HG02840 (cell line): ENCODE measurements at regions not wholly inside any gene's neighbourhood (a gene's known extent, or its start where the extent isn't known, plus 50 kb on each side); places are given as distances from the start of the nearest gene placed in this dataset.
"Not testable (repeated sequence)": the region's sequence is repeated elsewhere in the genome, so short reads cannot be mapped to it uniquely, and the experiment has no call there.

Experiments
- ATAC-seq: cut with Tn5 transposase; IDR thresholded peaks from one replicate; pipeline ENCODE4 v1.9.1; 2021; ENCODE audit warnings: mild to moderate bottlenecking, moderate library complexity, moderate number of reproducible peaks; ENCODE audit not compliant: unreplicated experiment, low FRiP score

DNA sequence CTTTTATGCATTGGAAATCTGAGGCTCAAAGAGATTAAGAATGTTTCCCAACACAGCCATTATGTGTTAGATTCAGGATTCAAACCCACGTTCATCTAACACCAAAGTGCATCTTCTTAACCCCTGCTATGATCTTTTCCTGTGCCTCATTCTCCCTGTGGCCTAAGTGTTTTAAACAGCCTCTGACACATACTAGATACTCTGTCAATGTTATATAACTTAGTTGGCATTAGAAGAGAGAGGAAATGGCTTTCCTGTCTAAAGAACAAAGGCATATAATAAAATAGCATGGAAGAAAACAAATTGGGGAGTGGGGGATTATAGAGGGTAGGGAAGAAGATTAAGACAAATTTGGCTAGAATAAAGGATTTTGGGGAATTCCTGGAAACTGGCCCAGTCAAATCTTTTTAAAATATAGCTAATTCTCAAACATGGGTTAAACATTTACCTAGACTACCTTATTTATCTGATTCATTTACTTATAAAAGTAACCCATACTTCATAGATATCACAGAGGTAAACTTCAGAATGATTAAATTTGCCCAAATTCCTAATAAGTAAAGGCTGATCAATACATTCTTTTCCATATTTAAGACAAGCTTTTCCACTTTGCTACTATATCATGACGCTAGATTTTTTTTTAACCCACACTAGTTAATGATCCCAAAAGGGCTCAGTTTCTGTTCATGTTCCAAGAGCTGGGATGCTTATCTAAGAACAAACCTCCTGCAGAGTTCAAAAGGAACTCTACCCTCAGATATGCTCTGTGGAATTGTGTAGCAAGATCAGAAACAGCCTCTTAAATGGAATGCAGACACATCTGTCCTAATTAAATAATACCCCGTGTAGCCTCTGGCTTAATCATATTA lies 122.9 kb upstream of the PTPRG start:
- ATAC-seq, result no peak

DNA sequence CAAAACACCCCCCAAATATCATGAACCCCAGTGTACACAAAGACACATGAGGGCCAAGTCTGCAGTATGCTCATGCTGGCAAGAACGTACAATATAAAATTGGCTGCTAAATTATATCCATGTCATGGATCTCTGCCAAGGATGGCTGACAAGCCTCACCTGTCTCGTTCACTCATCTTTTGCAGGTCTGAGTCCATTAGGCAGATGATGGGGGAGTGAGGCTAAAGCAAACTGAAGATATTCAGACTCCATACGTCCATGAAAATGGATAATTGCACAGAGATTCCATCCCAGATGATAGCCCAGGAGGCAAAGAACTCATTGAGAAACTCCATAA lies 122.3 kb upstream of the PTPRG start:
- no peak for ATAC-seq

DNA sequence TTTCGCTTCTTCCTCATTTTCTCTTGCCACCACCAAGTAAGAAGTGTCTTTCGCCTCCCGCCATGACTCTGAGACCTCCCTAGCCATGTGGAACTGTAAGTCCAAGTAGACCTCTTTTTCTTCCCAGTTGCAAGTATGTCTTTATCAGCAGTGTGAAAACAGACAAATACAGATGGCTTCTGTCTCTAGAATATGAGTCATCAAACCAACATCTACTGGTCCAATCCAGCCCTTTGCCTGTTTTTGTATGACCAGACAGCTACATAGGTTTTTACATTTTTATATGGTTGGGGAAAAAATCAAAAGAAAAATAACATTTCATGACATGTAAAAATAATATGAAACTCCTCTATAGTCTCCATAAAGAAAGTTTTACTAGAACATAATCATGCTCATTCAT lies 118.7 kb upstream of the PTPRG start:
- no peak for ATAC-seq

DNA sequence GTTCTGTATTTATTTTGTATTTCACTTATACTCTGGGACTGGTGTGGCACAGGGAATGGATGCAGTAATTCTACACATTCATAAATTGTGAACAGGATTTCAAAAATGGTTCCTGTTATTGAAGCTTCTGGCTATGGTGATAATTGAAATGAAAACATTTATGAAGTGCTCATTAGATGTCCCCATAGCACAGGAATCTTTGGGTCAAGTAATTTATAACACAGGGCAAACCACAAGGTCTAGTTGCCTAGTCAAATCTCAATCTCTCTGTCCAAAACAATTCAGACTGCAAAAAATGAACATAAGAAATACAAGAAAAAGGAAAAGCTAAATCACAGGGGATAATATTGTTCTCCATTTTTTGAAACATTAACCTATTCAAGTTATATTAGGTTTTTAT lies 117.5 kb upstream of the PTPRG start:
- ATAC-seq, result no peak

DNA sequence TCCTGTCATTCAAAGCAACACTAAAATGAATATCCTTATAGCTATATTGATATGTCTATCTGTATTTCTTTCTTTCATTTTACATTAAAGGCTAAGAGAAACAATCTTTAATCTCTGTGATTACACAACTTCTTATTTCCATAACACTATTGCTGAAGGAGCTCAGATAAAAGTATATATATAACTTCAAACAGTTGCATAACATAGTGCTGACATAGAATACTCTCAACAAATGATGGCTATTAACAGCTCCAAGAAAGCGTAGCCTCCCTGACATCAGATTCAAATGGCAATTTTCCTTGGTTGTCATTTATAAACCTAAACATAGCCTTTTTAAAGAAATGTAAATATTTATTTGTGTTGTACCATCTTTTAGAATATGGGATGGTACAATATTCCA lies 116.6 kb upstream of the PTPRG start:
- no peak for ATAC-seq

DNA sequence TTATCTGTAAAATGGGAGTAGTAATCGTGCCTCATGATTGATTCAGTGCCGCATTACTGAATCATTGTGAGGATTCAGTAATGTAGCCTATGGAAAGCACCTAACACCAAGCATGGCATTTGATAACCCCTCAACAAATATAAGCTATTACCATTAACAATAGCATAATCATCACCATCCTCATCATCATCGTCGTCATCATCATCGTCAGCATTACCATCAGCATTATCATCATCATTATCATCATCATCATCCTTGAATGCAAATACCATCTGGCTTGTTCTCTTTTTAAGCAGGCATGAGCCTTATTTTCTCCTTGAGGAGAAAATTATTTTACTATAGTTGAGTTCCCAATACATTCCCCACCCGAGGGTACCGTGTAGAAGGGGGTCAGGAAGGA lies 115.4 kb upstream of the PTPRG start:
- ATAC-seq, result no peak

DNA sequence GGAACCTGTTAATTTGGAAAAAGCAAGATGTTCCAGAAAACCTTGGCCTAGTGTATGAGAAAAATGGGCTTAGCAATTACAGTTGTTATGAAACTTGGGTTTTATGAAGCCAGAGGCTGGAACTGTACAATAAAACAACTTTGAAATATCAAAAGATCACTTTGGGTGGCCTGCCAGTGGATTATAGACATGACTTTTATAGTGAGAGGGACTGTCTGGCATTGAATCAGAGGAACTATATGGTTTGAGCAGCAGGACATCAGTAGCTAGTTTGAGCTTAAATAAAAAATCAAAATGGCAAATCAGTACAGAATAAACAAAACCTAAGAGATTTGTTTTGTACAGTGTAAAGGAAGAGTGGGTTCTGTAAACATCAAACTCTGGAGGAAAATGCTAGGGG lies 115.0 kb upstream of the PTPRG start:
- no peak for ATAC-seq

DNA sequence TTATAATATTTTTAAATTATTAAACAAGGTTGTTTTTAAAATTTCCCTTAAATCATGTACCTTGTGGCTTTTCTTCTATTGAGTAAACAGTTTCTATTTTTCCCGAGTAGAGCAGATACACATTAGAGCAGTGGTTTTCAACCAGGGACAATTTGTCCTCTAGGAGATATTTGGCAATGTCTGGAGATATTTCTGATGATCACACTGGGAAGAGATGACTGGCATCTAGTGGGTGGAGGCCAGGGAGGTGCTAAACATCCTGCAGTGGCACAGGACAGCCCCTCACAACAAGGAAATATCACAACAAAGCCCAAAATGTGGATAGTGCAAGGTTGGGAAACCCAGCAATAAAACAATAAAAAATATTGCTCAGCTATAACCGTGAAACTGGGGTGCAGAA lies 113.0 kb upstream of the PTPRG start:
- ATAC-seq, result no peak

DNA sequence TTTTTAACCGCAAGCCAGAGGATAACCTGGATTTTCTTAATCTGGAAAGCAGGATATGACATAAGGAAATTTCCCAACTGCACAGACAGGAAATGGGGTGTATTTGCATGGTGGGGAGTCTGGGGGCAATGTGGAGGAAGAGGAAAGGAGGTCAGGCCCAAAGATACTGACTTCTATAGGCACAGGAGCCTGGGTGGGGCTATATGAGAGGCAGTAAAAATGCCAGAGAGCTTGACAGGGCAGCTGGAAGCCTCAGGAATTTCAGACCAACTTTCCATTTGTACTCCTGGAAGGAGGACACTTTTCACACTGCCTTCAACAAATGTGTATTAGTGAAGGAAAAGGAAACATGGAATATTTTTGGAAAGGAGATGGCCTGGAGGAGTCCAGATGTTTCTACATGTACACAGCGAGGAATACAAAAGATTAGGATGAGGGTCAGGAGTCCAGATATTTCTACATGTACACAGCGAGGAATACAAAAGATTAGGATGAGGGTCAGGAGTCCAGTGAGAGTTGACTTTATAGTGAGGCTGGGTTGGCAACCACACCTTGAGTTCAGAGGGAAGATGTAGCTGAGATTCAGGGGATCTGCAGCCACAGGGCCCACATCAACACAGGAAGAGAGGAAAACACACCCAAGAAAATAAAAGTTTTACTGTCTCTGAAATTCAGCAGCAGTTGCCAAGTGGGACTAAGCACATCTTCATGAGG lies 111.9 kb upstream of the PTPRG start:
- ATAC-seq, result no peak

DNA sequence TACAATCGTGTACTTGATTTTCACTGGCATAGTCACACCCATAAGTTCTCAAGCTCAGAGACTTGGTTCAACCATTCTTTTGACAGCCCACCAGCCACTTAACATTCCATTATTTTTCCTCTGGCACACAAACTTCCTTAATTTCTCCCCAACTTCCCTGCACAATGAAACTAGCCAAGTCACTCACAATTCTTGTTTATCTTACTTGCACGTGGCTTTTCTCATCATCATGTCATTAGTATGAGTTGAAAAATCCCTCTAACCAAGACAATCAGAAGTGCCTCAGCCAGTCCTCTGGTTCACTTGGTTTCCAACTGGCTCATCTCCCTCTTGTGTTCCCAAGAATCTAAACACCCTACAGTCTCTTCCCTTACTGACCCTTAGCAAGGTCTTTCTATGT lies 110.5 kb upstream of the PTPRG start:
- ATAC-seq, result no peak

DNA sequence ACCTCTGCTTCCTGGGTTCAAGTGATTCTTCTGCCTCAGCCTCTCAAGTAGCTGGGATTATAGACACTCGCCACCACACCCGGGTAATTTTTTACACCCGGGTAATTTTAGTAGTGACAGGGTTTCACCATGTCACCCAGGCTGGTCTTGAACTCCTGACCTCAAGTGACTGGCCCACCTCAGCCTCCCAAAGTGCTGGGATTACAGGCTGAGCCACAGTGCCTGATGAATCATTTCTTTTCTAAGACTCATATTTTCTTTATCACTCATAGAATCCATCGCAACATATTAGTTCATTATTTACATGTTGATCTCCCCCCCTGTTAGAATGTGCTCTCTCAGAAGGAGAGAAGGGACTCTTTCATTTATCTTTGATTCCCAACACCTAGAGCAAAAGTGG lies 109.5 kb upstream of the PTPRG start:
- ATAC-seq, result no peak

DNA sequence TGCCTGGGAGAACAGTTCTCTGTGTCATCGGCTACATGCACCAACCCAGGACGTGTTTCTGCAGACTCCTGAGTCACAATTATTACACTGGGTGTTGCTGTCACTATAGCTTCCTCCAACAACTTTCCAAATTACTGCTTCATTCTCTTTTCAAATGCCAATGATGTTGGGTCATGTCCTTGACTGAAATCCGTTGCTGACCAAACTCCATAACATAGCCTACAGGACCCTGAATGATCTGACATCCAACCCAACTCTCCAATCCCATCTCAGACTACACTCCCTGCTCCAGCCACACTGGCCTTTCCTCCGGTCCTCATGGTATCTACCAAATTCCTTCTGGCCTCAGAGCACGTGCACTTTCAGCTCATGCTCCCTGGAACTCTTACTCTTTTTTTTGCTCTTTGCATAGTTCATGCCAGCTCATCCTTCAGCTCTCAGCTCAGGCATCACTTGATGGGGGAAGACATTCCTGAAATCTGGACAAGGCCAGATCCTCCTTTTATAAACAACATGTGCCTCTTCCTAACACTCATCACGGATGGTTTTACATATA lies 108.8 kb upstream of the PTPRG start:
- no peak for ATAC-seq

DNA sequence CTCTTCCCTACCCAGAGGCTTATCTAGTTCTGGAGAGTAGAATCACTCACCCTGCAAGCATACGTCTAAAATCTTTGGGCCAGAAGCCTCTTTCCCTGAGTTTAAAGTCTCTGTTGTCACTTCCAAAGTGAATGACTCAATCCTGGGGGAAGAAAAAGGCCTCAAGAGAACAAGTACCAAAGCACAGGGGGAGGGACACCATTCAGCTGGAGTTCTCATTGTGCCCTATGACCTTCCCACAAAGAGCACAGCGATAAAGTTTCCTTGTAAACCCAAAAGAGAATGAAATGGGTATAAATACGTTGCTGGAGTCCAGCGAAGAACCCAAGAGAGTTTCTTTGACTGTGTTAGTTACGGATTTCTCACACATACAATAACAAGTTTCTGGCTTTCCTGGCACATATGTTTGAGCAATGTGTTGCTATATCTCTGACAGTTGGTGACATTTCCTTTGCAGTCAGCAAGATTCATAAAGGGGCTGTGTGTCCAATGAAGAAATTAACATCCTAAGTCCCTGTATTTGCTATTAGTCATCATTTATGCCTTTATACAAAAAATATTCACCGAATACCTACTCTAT lies 107.3 kb upstream of the PTPRG start:
- ATAC-seq, result no peak

DNA sequence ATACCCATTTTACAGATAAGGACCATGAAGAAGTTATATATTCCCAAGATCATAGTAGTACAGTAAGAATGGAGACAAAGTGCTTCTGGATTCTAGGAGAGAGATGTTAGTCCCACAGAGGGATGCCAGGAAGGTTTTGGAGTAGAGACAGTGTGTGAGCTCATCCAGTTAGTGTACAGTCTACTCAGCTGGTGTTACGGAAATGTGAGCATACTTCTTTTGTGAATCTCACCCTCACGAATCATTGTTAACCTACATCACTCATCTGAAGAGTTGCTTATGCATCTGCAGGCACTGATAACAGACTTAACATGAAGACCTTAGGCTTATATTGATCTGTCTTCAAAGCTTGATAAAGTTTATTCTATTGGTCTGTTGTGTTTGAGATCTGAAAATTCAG lies 106.6 kb upstream of the PTPRG start:
- no peak for ATAC-seq

DNA sequence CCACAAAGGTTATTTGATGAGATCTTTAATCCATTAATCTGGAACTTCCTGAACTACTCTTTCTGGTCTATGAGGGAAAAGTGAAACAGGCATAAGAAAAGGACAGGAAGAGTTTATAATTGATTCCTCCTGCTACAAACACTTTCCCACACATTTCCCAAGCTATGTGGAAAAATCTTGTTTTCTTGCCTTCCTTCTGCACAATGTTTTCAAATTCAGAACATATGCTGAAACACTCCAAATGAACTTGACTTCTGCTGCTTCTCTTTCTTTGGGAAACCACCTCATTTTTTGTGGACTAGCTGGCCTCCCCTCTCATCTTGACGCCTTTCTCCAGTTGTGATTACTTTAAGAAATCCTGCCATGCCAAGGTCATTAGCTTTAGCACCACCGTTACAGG lies 100.7 kb upstream of the PTPRG start:
- no peak for ATAC-seq

DNA sequence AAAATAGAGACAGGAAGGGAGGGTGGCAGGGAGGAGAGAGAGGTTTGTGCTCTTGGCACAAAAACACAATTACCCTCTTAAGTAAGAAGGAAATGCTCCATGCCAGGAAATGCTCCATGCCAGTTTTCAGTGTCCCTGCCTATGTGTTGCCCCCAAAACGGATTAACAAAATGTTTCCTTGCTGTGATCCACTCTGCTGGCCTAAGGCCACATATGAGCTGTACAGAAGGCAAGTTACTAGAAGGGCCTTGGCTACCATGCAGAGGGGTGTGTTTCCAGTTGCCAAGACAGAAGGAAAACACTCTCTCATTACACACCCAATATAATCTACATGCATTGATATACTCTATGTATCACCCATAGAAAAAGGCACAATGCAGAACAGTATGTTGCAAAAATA lies 98.2 kb upstream of the PTPRG start:
- ATAC-seq, result no peak

DNA sequence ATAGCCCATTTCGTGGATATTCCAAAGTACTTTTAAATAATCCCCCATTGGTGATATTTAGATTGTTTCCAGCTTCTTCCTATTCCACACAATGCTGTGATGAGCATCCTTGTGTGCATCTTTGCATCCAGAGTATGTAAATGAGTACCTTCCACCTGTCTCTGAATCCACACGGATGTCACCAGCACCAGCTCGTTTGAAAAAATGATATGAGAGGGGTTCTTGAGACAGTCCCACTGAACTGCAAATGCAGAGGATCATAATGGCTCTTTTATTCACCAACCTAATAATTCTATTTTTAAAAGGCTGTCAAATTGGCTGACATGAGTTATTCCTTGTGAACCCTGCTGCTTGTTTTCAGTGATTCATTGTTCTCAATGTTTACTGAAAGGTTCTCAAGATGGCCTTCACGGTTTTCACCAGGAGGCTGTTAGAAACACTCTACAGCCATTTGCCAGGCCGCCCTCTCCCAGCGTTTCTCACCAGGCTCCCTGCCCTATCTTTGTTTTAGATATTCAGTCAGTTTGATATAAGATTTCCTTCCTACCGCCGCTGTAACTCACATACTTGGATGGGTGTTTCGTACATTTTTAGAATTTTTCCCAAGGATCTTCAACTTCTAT lies 96.7 kb upstream of the PTPRG start:
- no peak for ATAC-seq

DNA sequence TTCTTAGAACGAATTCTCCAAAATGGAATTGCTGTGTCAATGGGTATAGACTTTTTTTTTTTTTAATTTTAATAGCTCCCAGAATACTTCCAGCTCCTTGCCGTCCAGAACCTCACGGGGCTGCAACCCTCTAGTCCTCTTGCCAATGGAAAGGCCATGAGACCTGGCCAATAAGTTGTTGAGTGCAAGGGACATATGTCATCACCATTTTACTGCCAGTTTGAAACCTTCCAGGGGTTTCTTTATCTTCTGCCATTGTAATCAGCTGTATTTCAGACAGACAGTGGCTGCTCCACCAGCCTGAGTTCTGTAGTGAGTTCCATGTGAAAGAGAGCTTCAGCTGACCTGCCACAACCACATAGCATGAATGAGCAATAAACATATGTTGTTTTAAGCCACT lies 95.0 kb upstream of the PTPRG start:
- ATAC-seq, result no peak

DNA sequence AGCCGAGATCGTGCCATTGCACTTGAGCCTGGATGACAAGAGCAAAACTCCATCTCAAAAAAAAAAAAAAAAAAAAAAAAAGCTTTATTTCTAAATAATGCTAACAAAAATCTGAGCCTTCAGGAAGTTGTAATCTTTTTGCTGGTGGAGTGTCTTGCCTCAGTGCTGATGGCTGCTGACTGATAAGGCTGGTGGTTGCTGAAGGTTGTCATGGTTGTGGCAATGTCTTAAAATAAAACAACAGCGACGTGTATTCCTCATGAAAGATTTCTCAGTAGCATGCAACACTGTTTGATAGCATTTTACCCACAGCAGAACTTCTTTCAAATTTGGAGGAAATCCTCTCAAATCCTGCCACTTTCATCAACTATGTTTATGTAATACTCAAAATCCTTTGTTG lies 77.4 kb upstream of the PTPRG start:
- ATAC-seq, result no peak

DNA sequence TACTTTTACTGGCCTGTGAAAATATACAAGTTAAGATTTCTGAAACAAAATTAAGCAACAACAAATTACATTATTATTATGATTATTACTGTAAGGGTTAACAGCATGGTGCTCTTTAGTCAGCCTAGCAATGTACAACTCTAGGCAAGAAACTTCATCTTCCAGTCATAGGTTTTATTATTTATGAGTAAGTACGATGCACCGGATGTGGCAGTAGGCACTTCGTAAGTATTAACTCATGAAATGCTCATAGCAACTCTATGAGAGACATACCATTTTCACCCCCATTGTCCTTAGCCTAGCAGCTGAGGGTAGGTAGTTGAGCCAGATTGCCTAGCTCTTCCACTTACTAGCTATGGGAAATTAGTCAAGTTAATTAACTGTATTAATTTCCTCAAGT lies 68.0 kb upstream of the PTPRG start:
- ATAC-seq, result no peak

DNA sequence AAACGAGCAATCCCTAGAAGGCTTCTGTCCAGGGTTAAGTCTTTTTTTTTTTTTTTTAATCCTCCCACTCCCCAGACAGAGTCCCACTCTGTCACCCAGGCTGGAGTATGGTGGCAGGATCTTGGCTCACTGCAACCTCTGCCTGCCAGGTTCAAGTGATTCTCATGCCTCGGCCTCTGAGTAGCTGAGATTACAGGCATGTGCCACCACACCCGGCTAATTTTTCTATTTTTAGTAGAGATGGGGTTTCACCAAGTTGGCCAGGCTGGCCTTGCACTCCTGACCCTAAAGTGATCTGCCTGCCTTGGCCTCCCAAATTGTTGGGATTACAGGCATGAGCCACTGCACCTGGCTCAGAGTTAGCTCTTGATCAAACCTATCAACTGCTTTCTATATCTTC lies 67.1 kb upstream of the PTPRG start:
- not testable (repeated sequence) for ATAC-seq
